ENCODE measurements at regions not wholly inside any gene's neighbourhood (a gene's known extent, or its start where the extent isn't known, plus 50 kb on each side); places are given as distances from the start of the nearest gene placed in this dataset.

DNA sequence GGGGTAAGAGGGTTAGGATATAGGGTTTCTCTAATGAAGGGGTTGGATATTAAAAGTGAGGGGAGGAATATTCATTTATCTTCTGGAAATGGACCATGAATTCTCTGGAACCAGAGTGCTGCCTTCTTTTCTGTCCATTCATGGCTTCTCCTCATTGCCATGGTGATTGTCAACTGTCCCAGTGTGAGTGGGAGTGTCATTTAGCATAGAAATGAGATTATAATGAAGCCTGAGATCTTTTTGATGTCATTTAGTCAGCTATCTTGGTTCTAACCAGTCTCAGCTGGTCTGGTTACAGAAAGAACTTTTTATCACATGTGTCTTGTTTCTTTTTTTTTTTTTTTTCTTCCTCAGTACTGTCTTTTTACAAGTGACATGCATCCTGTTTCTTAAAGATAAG lies 497.3 kb upstream of the PITX2 start (continued):
- TF ChIP-seq, protein P1, sequence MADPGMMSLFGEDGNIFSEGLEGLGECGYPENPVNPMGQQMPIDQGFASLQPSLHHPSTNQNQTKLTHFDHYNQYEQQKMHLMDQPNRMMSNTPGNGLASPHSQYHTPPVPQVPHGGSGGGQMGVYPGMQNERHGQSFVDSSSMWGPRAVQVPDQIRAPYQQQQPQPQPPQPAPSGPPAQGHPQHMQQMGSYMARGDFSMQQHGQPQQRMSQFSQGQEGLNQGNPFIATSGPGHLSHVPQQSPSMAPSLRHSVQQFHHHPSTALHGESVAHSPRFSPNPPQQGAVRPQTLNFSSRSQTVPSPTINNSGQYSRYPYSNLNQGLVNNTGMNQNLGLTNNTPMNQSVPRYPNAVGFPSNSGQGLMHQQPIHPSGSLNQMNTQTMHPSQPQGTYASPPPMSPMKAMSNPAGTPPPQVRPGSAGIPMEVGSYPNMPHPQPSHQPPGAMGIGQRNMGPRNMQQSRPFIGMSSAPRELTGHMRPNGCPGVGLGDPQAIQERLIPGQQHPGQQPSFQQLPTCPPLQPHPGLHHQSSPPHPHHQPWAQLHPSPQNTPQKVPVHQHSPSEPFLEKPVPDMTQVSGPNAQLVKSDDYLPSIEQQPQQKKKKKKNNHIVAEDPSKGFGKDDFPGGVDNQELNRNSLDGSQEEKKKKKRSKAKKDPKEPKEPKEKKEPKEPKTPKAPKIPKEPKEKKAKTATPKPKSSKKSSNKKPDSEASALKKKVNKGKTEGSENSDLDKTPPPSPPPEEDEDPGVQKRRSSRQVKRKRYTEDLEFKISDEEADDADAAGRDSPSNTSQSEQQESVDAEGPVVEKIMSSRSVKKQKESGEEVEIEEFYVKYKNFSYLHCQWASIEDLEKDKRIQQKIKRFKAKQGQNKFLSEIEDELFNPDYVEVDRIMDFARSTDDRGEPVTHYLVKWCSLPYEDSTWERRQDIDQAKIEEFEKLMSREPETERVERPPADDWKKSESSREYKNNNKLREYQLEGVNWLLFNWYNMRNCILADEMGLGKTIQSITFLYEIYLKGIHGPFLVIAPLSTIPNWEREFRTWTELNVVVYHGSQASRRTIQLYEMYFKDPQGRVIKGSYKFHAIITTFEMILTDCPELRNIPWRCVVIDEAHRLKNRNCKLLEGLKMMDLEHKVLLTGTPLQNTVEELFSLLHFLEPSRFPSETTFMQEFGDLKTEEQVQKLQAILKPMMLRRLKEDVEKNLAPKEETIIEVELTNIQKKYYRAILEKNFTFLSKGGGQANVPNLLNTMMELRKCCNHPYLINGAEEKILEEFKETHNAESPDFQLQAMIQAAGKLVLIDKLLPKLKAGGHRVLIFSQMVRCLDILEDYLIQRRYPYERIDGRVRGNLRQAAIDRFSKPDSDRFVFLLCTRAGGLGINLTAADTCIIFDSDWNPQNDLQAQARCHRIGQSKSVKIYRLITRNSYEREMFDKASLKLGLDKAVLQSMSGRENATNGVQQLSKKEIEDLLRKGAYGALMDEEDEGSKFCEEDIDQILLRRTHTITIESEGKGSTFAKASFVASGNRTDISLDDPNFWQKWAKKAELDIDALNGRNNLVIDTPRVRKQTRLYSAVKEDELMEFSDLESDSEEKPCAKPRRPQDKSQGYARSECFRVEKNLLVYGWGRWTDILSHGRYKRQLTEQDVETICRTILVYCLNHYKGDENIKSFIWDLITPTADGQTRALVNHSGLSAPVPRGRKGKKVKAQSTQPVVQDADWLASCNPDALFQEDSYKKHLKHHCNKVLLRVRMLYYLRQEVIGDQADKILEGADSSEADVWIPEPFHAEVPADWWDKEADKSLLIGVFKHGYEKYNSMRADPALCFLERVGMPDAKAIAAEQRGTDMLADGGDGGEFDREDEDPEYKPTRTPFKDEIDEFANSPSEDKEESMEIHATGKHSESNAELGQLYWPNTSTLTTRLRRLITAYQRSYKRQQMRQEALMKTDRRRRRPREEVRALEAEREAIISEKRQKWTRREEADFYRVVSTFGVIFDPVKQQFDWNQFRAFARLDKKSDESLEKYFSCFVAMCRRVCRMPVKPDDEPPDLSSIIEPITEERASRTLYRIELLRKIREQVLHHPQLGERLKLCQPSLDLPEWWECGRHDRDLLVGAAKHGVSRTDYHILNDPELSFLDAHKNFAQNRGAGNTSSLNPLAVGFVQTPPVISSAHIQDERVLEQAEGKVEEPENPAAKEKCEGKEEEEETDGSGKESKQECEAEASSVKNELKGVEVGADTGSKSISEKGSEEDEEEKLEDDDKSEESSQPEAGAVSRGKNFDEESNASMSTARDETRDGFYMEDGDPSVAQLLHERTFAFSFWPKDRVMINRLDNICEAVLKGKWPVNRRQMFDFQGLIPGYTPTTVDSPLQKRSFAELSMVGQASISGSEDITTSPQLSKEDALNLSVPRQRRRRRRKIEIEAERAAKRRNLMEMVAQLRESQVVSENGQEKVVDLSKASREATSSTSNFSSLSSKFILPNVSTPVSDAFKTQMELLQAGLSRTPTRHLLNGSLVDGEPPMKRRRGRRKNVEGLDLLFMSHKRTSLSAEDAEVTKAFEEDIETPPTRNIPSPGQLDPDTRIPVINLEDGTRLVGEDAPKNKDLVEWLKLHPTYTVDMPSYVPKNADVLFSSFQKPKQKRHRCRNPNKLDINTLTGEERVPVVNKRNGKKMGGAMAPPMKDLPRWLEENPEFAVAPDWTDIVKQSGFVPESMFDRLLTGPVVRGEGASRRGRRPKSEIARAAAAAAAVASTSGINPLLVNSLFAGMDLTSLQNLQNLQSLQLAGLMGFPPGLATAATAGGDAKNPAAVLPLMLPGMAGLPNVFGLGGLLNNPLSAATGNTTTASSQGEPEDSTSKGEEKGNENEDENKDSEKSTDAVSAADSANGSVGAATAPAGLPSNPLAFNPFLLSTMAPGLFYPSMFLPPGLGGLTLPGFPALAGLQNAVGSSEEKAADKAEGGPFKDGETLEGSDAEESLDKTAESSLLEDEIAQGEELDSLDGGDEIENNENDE (IDR thresholded peaks at IDR 0.05; ENCODE audit: insufficient replicate concordance, low read length): no peak
- TF ChIP-seq NRF1 (IDR thresholded peaks at IDR 0.05; ENCODE audit: low read depth, low read length): no peak
- TF ChIP-seq TEAD4 (IDR thresholded peaks at IDR 0.05; ENCODE audit: low read depth, low read length): no peak
- no peak for TF ChIP-seq SP1 (IDR thresholded peaks at IDR 0.05; ENCODE audit: low read depth, low read length)
- TF ChIP-seq, protein P2, sequence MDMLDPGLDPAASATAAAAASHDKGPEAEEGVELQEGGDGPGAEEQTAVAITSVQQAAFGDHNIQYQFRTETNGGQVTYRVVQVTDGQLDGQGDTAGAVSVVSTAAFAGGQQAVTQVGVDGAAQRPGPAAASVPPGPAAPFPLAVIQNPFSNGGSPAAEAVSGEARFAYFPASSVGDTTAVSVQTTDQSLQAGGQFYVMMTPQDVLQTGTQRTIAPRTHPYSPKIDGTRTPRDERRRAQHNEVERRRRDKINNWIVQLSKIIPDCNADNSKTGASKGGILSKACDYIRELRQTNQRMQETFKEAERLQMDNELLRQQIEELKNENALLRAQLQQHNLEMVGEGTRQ (IDR thresholded peaks at IDR 0.05; ENCODE audit: low read length): no peak
- TF ChIP-seq RBBP5 (IDR thresholded peaks at IDR 0.05; ENCODE audit: borderline replicate concordance, low read depth, low read length): no peak
- no peak for TF ChIP-seq HDAC6 (IDR thresholded peaks at IDR 0.05; ENCODE audit: low read depth, low read length)
- TF ChIP-seq YY1 (IDR thresholded peaks at IDR 0.05; ENCODE audit: low read depth, low read length): no peak
- TF ChIP-seq RAD21 (IDR thresholded peaks at IDR 0.05 in 1 of 2, conservative IDR thresholded peaks at IDR 0.05 in 1 of 2; ENCODE audit: low read depth in 2 of 2, low read length in 2 of 2): no peak
- no peak for TF ChIP-seq POLR2AphosphoS5 (IDR thresholded peaks at IDR 0.05; ENCODE audit: low read depth, low read length)
- no peak for TF ChIP-seq SP2 (IDR thresholded peaks at IDR 0.05; ENCODE audit: low read length)
- TF ChIP-seq, protein P3, sequence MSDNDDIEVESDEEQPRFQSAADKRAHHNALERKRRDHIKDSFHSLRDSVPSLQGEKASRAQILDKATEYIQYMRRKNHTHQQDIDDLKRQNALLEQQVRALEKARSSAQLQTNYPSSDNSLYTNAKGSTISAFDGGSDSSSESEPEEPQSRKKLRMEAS (IDR thresholded peaks at IDR 0.05): no peak
